ENCODE measurements at regions not wholly inside any gene's neighbourhood (a gene's known extent, or its start where the extent isn't known, plus 50 kb on each side); places are given as distances from the start of the nearest gene placed in this dataset.

GRCh38 chr22:22164541-22165272, 79.9 kb upstream of the VPREB1 start:
- TF ChIP-seq POLR2A (IDR thresholded peaks at IDR 0.05) (no peak), CTCF (IDR thresholded peaks at IDR 0.05) (no peak), POLR2AphosphoS5 (IDR thresholded peaks at IDR 0.05; ENCODE audit: insufficient read depth in 1 of 2, low read depth in 1 of 2) (no peak)

Measured in vagina (tissue), 2 donors.